Lung (tissue), 9 donors: ENCODE measurements at regions not wholly inside any gene's neighbourhood (a gene's known extent, or its start where the extent isn't known, plus 50 kb on each side); places are given as distances from the start of the nearest gene placed in this dataset.
"Not testable (repeated sequence)": the region's sequence is repeated elsewhere in the genome, so short reads cannot be mapped to it uniquely, and the experiment has no call there.

ENCODE experiments used
- ATAC-seq: fragments of 200-7000 bp; cut with Tn5 transposase; one replicate; pipeline ENCODE4 v1.9.1; 2020; ENCODE audit warnings: moderate number of reproducible peaks; ENCODE audit not compliant: insufficient read depth, low FRiP score
- DNase-seq, 3 donors: peaks; one replicate each; pipeline ENCODE4 v3.0.0-alpha.2; 2013 to 2017
- H3K27ac ChIP-seq, 2 donors: one replicate each; pipeline ENCODE4 v1.5.1; 2013; ENCODE audit warnings: mild to moderate bottlenecking in 2 of 2, moderate library complexity in 2 of 2, control low read depth in 1 of 2, inconsistent platforms in 1 of 2, low read depth in 1 of 2, low read length in 1 of 2
- H3K27me3 ChIP-seq, 3 donors: one replicate each; pipeline ENCODE4 v1.5.1; 2013; ENCODE audit warnings: low read length in 2 of 3; ENCODE audit not compliant: control insufficient read depth in 3 of 3, insufficient read depth in 3 of 3
- H3K36me3 ChIP-seq, 4 donors: one replicate each; pipeline ENCODE4 v1.5.1; 2013; ENCODE audit warnings: low read length in 4 of 4, mild to moderate bottlenecking in 1 of 4, moderate library complexity in 1 of 4; ENCODE audit not compliant: control insufficient read depth in 4 of 4, insufficient read depth in 4 of 4
- H3K4me1 ChIP-seq, 5 donors: one replicate each; pipeline ENCODE4 v1.5.1; 2013; ENCODE audit warnings: low read length in 5 of 5, mild to moderate bottlenecking in 2 of 5, moderate library complexity in 1 of 5; ENCODE audit not compliant: control insufficient read depth in 5 of 5, insufficient read depth in 5 of 5
- H3K4me3 ChIP-seq: one replicate; pipeline ENCODE4 v1.5.1; 2013; ENCODE audit warnings: mild to moderate bottlenecking, control low read depth, moderate library complexity
- H3K9ac ChIP-seq, 2 donors: one replicate each; pipeline ENCODE4 v1.5.1; 2013; ENCODE audit warnings: low read length in 2 of 2, control low read depth in 1 of 2; ENCODE audit not compliant: insufficient read depth in 1 of 2
- H3K9me3 ChIP-seq, 4 donors: one replicate each; pipeline ENCODE4 v1.5.1; 2013; ENCODE audit warnings: low read length in 3 of 4, mild to moderate bottlenecking in 1 of 4, moderate library complexity in 1 of 4; ENCODE audit not compliant: control insufficient read depth in 4 of 4, insufficient read depth in 3 of 4
- WGBS, 2 donors: extraction: QIAGEN DNeasy Blood & Tissue Kit; methylation state at CpG; one replicate each; pipeline ENCODE4 v1.1.7; 2013; 5-methylcytosine and 5-hydroxymethylcytosine counted together
- donor health status: Bipolar disorder and iron deficiency.
- donor health status: healthy.
- donor health status: DM: yes; HTN: yes; CAD: no.

DNA sequence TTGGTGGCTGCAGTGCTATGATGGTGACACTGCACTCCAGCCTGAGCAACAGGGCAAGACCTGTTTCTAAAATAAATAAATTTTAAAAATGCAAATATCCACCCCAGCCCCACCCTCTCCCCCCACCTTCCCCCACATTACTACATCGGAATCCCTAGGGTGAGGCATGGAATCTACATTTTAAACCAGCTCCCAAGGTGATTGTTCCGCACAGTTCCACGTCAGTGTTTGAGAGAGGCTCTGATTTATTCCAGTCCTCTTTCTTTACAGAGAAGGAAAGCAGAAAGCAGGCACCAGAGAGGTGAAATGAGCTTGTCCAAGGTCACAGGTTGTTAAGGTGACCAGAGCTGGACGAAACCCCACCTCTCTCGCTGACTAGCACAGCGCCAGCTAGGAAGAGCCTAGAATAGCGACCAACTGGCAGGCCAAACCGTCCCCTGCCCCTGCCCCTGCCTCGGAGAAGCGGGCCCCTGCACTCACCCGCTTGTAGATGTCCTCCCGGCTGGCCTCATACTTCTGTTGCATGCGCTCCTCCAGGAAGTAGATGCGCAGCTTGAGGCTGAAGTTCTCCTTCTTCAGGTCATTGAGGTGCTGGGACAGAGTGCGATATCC is 136.7 kb upstream of the NBPF9 start:
- not testable (repeated sequence) for H3K36me3 ChIP-seq, H3K27ac ChIP-seq, DNase-seq, H3K9me3 ChIP-seq, H3K9ac ChIP-seq, H3K27me3 ChIP-seq, H3K4me1 ChIP-seq, H3K4me3 ChIP-seq
- peak; percentile 31 for ATAC-seq
- WGBS, 2 donors: no CpG with 5 or more reads among the region's 15 CpGs

DNA sequence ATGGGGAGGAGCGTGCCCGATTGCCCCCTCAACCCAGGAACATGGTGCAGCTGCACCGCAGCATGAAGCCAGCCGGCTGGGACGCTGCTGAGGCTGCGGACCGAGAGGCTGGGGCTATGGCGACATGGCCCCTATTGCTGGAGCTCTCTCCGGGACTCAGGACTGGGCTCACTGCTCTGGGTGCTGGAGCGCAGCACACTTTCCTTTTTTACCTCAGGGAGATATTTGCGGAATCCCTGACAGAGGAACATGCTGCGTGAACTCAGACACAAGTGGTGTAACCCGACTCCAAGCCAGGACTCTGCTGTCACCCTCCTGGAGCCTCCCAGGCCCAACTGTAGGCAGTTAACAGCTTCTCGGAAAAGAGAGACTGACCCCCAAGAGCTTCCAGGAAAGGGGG is 137.2 kb upstream of the NBPF9 start:
- 67 to 100% methylated on average over 3 of the region's 14 CpGs for WGBS, 2 donors
- not testable (repeated sequence) for H3K36me3 ChIP-seq, H3K4me1 ChIP-seq, H3K9me3 ChIP-seq, H3K9ac ChIP-seq, H3K4me3 ChIP-seq, DNase-seq, H3K27ac ChIP-seq, H3K27me3 ChIP-seq, ATAC-seq

DNA sequence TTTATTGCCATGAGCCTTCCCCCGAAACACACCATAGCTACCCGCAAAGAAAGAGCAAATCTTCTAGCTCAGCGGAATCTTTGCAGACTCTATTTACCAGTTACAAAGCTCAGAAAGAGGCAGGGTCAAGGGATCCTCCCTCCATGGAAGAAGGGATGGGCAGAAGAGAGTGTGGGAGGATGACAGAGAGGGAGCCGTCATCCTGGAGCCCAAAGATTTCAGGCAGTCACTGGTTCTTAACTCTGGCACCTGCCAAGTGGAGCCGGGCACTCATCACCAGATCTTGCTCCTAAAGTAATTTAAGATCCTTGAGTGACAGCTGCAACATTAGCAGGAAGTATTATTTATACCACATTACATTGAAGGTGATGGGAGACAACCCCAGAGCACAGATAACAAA is 137.9 kb upstream of the NBPF9 start:
- not testable (repeated sequence) for DNase-seq, ATAC-seq, H3K27ac ChIP-seq, H3K4me3 ChIP-seq, H3K4me1 ChIP-seq, H3K36me3 ChIP-seq, H3K9me3 ChIP-seq, H3K27me3 ChIP-seq, H3K9ac ChIP-seq
- WGBS, 2 donors: no CpG with 5 or more reads among the region's 5 CpGs

DNA sequence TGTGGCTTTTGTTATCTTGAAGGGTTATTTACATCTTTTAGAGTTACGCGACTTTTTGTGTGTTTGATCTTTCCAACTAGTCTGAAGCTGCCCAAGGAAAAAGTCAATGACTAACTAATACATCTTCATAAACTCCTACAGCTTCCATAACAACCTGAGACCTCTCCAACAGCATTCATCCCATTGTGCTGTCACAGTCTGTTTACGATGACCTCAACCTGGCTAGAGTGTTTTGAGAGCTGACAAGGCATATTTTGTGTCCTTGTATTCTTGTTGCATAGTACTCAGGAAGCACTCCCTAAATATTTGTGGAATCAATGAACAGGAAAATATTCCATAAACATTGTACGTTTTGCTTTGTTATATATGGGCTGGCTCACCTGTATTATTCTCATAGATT is 140.2 kb upstream of the NBPF9 start:
- H3K36me3 ChIP-seq, H3K9me3 ChIP-seq, H3K9ac ChIP-seq, ATAC-seq, H3K4me1 ChIP-seq, H3K4me3 ChIP-seq, H3K27ac ChIP-seq, H3K27me3 ChIP-seq, DNase-seq: not testable (repeated sequence)
- no CpG with 5 or more reads among the region's 4 CpGs for WGBS, 2 donors

DNA sequence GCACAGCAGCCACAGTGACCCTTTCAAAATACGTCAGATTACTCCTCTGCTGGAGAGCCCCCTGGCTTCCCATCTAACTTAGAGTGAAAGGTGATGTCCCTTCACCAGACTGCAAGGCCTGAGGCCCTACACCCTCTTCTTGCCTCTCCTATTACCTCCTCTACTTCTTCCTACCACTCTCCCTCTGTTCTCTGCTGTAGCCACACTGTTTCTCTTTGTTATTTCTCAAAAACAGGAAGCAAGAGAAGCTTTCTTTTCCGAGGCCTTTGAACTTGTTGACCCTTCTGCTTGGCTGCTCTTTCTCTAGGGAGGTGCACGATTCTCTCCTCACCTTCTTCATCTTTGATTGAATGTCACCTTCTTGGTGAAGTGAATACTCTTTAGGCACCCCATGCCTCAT is 141.3 kb upstream of the NBPF9 start:
- DNase-seq, H3K4me1 ChIP-seq, ATAC-seq, H3K27me3 ChIP-seq, H3K9me3 ChIP-seq, H3K4me3 ChIP-seq, H3K9ac ChIP-seq, H3K36me3 ChIP-seq, H3K27ac ChIP-seq: not testable (repeated sequence)
- 33 to 40% methylated on average over 2 of the region's 3 CpGs for WGBS, 2 donors

DNA sequence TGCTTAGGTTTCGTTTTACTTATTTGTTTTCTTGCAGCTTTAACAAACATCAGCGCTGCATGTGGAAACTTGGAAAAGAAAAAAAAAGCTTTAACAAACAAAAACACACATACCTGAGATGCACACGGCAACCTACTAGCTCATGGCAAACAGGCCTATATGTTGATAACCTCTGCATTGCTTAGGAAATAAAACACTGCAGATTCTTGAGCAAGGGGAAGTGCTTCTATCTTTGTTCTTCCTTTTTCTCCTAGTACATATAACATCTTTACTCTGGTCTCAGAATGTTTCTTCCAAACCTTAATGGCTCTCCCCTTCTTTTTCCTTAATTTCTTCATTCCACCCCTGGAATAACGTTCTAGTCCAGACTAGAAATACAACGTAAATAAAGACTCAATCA is 142.9 kb upstream of the NBPF9 start:
- not testable (repeated sequence) for H3K9me3 ChIP-seq, H3K4me3 ChIP-seq, H3K36me3 ChIP-seq, DNase-seq, H3K4me1 ChIP-seq, ATAC-seq, H3K27me3 ChIP-seq, H3K27ac ChIP-seq, H3K9ac ChIP-seq
- no CpG with 5 or more reads among the region's 5 CpGs for WGBS, 2 donors

DNA sequence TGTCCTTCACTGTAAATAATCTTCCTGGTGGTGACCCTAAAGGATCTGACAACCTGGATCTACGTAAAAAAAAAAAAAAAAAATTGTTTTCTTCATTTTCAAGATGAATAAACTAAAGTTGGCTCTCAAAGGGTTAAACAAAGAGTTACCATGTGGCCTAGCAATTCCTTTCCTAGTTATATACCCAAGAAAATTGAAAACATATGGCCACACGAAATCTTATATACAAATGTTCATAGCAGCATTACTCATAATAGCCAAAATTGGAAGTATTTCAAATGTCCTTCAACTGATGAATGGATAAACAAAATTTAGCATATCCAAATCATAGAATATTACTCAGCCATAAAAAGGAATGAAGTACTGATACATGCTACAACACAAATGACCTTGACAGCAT is 145.3 kb upstream of the NBPF9 start:
- ATAC-seq, H3K36me3 ChIP-seq, H3K9me3 ChIP-seq, H3K9ac ChIP-seq, H3K4me3 ChIP-seq, DNase-seq, H3K27ac ChIP-seq, H3K4me1 ChIP-seq, H3K27me3 ChIP-seq: not testable (repeated sequence)
- 84 to 100% methylated on average over 1 of the region's 2 CpGs for WGBS, 2 donors

DNA sequence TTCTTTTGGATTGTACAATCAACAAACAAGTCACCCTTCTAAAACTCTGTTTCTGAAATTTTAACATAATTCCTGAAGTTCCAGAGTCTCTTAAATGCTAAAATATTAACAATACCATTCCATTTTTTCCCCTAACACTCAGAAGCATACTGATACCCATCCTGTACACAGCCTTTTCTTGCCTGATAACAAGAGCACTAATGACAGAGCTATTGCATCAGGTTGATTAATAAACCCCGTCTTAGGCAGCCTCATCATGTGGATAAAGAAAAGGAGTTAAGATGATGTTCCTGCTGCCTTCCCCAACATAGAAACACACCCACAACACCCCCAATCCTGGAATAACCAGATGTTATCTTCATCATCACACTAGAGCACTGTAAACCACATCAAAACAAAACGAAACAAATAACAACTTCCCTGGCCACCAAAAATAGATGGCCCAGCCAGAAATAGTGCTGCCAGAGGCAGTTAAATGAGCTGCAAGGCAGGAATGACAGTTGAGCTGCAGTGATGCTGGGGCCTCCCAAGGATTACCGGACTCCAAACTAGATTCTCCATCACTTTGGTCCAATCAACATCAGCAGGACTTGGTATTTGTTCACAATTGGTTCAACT is 146.6 kb upstream of the NBPF9 start:
- DNase-seq, H3K4me1 ChIP-seq, H3K4me3 ChIP-seq, H3K9me3 ChIP-seq, H3K27me3 ChIP-seq, H3K9ac ChIP-seq, H3K27ac ChIP-seq, H3K36me3 ChIP-seq: not testable (repeated sequence)
- ATAC-seq: peak; percentile 41
- WGBS, 2 donors: 68 to 95% methylated on average over 1 of the region's 3 CpGs
